ENCODE measurements at regions not wholly inside any gene's neighbourhood (a gene's known extent, or its start where the extent isn't known, plus 50 kb on each side); places are given as distances from the start of the nearest gene placed in this dataset.

- H3K27me3 Mint-ChIP-seq (ENCODE audit: insufficient read depth, unreplicated experiment), result no peaks in the 10 kb centered on the region
- intact Hi-C loops (cut with micrococcal nuclease), result no loop called here
- no peak overlapping the region for H3K27ac Mint-ChIP-seq (ENCODE audit: low read depth, unreplicated experiment)
- no peak for DNase-seq (ENCODE audit: unreplicated experiment)
- no peaks in the 10 kb centered on the region for H3K4me1 Mint-ChIP-seq (ENCODE audit: insufficient read depth, unreplicated experiment)
- TF ChIP-seq CTCF (IDR thresholded peaks at IDR 0.05; ENCODE audit: unreplicated experiment), result no peak
- ChIA-PET CTCF (no interaction called here), POLR2A (no interaction called here)
- no TSS peak for BruUV-seq (replicated peaks)
- H3K9me3 Mint-ChIP-seq (ENCODE audit: unreplicated experiment), result peaks cover 24% of the 10 kb centered on the region
- H3K4me3 Mint-ChIP-seq (ENCODE audit: unreplicated experiment), result no peak overlapping the region
- H3K36me3 Mint-ChIP-seq (ENCODE audit: insufficient read depth, unreplicated experiment), result no peaks in the 10 kb centered on the region
Observed at GRCh38 chr10:130931256-130931655, 380.3 kb downstream of the TCERG1L start.

- Mint-ChIP-seq H3K36me3 (ENCODE audit: insufficient read depth, unreplicated experiment) (no peaks in the 10 kb centered on the region), H3K4me1 (ENCODE audit: insufficient read depth, unreplicated experiment) (no peaks in the 10 kb centered on the region), H3K27ac (ENCODE audit: low read depth, unreplicated experiment) (no peak overlapping the region), H3K27me3 (ENCODE audit: insufficient read depth, unreplicated experiment) (no peaks in the 10 kb centered on the region), H3K9me3 (ENCODE audit: unreplicated experiment) (peaks cover 29% of the 10 kb centered on the region), H3K4me3 (ENCODE audit: unreplicated experiment) (no peak overlapping the region)
- TF ChIP-seq CTCF (IDR thresholded peaks at IDR 0.05; ENCODE audit: unreplicated experiment), result no peak
- no TSS peak for BruUV-seq (replicated peaks)
- ChIA-PET POLR2A (no interaction called here), CTCF (interaction anchor here (0.7 kb wide), 1 partner anchor 89 kb away, joined by 3 read pairs; no protein-coding TSS in a partner anchor)
- no peak for DNase-seq (ENCODE audit: unreplicated experiment)
- intact Hi-C loops (cut with micrococcal nuclease), result no loop called here
Observed at GRCh38 chr10:130932326-130933007, 379.1 kb downstream of the TCERG1L start.

- H3K27me3 Mint-ChIP-seq (ENCODE audit: insufficient read depth, unreplicated experiment), result no peaks in the 10 kb centered on the region
- H3K4me1 Mint-ChIP-seq (ENCODE audit: insufficient read depth, unreplicated experiment), result no peaks in the 10 kb centered on the region
- TF ChIP-seq CTCF (IDR thresholded peaks at IDR 0.05; ENCODE audit: unreplicated experiment), result no peak
- H3K4me3 Mint-ChIP-seq (ENCODE audit: unreplicated experiment), result no peak overlapping the region
- intact Hi-C loops (cut with micrococcal nuclease), result no loop called here
- BruUV-seq (replicated peaks), result no TSS peak
- H3K27ac Mint-ChIP-seq (ENCODE audit: low read depth, unreplicated experiment), result no peak overlapping the region
- peaks cover 31% of the 10 kb centered on the region for H3K9me3 Mint-ChIP-seq (ENCODE audit: unreplicated experiment)
- DNase-seq (ENCODE audit: unreplicated experiment), result no peak
- ChIA-PET CTCF (no interaction called here), POLR2A (no interaction called here)
- H3K36me3 Mint-ChIP-seq (ENCODE audit: insufficient read depth, unreplicated experiment), result no peaks in the 10 kb centered on the region
Observed at GRCh38 chr10:130933008-130933390, 378.5 kb downstream of the TCERG1L start.

GRCh38 chr10:130934293-130935127, 377.0 kb downstream of the TCERG1L start:
- BruUV-seq (replicated peaks), result no TSS peak
- Mint-ChIP-seq H3K9me3 (ENCODE audit: unreplicated experiment) (peaks cover 31% of the 10 kb centered on the region), H3K4me1 (ENCODE audit: insufficient read depth, unreplicated experiment) (no peaks in the 10 kb centered on the region), H3K4me3 (ENCODE audit: unreplicated experiment) (no peak overlapping the region), H3K27ac (ENCODE audit: low read depth, unreplicated experiment) (no peak overlapping the region), H3K27me3 (ENCODE audit: insufficient read depth, unreplicated experiment) (no peaks in the 10 kb centered on the region), H3K36me3 (ENCODE audit: insufficient read depth, unreplicated experiment) (no peaks in the 10 kb centered on the region)
- intact Hi-C loops (cut with micrococcal nuclease), result no loop called here
- TF ChIP-seq CTCF (IDR thresholded peaks at IDR 0.05; ENCODE audit: unreplicated experiment), result no peak
- DNase-seq (ENCODE audit: unreplicated experiment), result no peak
- CTCF ChIA-PET, result no interaction called here
- POLR2A ChIA-PET, result no interaction called here

Measured in MCF 10A (cell line).